Suprapubic skin (tissue), 4 donors: ENCODE measurements at regions not wholly inside any gene's neighbourhood (a gene's known extent, or its start where the extent isn't known, plus 50 kb on each side); places are given as distances from the start of the nearest gene placed in this dataset.

Experiments
- DNase-seq, 2 donors: peaks; one replicate each; pipeline ENCODE4 v3.0.0-alpha.2; 2019; ENCODE audit warnings: low spot score in 2 of 2
- H3K27ac ChIP-seq: fragments of 200-600 bp; sonication (generic); one replicate; pipeline ENCODE4 v1.5.1; 2019
- H3K27me3 ChIP-seq: fragments of 200-600 bp; sonication (generic); one replicate; pipeline ENCODE4 v1.5.1; 2019
- H3K36me3 ChIP-seq: fragments of 200-600 bp; sonication (generic); one replicate; pipeline ENCODE4 v1.5.1; 2019
- H3K4me1 ChIP-seq: fragments of 200-600 bp; sonication (generic); one replicate; pipeline ENCODE4 v1.5.1; 2019
- H3K4me3 ChIP-seq: fragments of 200-600 bp; sonication (generic); one replicate; pipeline ENCODE4 v1.5.1; 2019; ENCODE audit warnings: mild to moderate bottlenecking
- H3K9me3 ChIP-seq: fragments of 200-600 bp; sonication (generic); one replicate; pipeline ENCODE4 v1.5.1; 2019
- CTCF ChIP-seq, 2 donors: fragments of 200-600 bp in 1 of 2; fragments of 450-650 bp in 1 of 2; sonication (generic) in 1 of 2; IDR thresholded peaks; one replicate each; pipeline ENCODE4 v1.5.1; 2016 to 2019; ENCODE audit warnings: antibody characterized with exemption in 2 of 2, mild to moderate bottlenecking in 1 of 2, moderate library complexity in 1 of 2
- EP300 ChIP-seq: sonication (generic); formaldehyde crosslinking; IDR thresholded peaks from one replicate; pipeline ENCODE4 v1.6.1; 2017; ENCODE audit warnings: antibody characterized with exemption
- POLR2A ChIP-seq, 2 donors: fragments of 450-650 bp; IDR thresholded peaks; one replicate each; pipeline ENCODE4 v1.6.1; 2017; ENCODE audit warnings: antibody characterized with exemption in 2 of 2, mild to moderate bottlenecking in 2 of 2, moderate library complexity in 2 of 2
- POLR2AphosphoS5 ChIP-seq, 3 donors: sonication (generic); formaldehyde crosslinking; IDR thresholded peaks; one replicate each; pipeline ENCODE4 v1.6.1; 2017; ENCODE audit warnings: antibody characterized with exemption in 3 of 3
- WGBS: methylation state at CpG from one replicate; pipeline ENCODE4 v1.1.5; 2018; 5-methylcytosine and 5-hydroxymethylcytosine counted together

DNA sequence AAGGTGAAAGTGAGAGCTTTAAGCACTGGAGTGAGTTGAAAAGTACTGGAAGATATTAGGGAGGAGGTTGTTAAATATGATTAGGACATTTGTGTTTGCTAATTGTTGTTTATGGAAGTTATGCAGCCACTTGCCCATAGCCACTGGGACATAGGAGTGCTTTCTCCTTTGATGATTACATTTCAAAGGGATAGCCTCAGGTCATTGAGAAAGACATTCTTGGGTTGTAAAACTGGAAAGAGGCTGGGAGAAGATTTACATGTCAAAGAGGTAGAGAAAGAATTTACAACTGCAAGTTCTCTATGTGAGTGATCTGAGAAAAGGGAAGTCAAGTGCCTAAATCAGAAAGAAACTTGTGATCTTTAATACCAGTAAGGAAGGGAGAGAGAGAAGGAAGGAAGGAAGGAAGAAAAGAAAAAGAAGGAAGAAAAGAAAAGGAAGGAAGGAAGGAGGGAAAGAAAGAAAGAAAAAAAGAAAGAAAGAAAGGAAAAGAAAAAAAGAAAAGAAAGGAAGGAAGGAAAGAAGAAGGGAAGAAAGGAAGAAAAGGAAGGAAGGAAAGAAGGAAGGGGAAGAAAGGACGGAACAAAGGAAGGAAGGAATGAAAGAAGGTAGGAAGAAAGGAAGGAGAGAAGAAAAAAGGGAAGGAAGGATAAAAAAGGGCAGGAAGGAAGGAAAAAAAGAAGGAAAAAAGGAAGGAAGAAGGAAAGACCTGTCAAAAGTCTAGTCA is 284.6 kb upstream of the DPYD start:
- 62% methylated on average over 1 of the region's 1 CpG for WGBS

GRCh38 chr1:98203466-98203865 is 282.6 kb upstream of the DPYD start:
- Histone ChIP-seq H3K27me3 (no peaks in the 10 kb centered on the region), H3K4me3 (no peak overlapping the region), H3K27ac (no peak overlapping the region), H3K9me3 (no peaks in the 10 kb centered on the region), H3K4me1 (no peaks in the 10 kb centered on the region), H3K36me3 (no peaks in the 10 kb centered on the region)
- DNase-seq: no peak
- TF ChIP-seq CTCF (IDR thresholded peaks at IDR 0.05) (no peak), POLR2AphosphoS5 (IDR thresholded peaks at IDR 0.05) (no peak), EP300 (no peak), POLR2A (IDR thresholded peaks at IDR 0.05) (no peak)
- WGBS: 30% methylated on average over 2 of the region's 2 CpGs

More for the DNA sequence above, 284.6 kb upstream of the DPYD start:
- Histone ChIP-seq H3K36me3 (no peaks in the 10 kb centered on the region), H3K9me3 (no peaks in the 10 kb centered on the region), H3K27me3 (no peaks in the 10 kb centered on the region), H3K27ac (no peak overlapping the region), H3K4me3 (no peak overlapping the region), H3K4me1 (no peaks in the 10 kb centered on the region)
- no peak for TF ChIP-seq POLR2A (IDR thresholded peaks at IDR 0.05)
- no peak for TF ChIP-seq CTCF (IDR thresholded peaks at IDR 0.05)
- TF ChIP-seq POLR2AphosphoS5 (IDR thresholded peaks at IDR 0.05): no peak
- no peak for TF ChIP-seq EP300
- no peak for DNase-seq

GRCh38 chr1:98201666-98202081 is 280.8 kb upstream of the DPYD start:
- TF ChIP-seq CTCF (IDR thresholded peaks at IDR 0.05): no peak
- TF ChIP-seq EP300: no peak
- no peak for TF ChIP-seq POLR2A (IDR thresholded peaks at IDR 0.05)
- TF ChIP-seq POLR2AphosphoS5 (IDR thresholded peaks at IDR 0.05): no peak
- Histone ChIP-seq H3K4me1 (no peaks in the 10 kb centered on the region), H3K27ac (no peak overlapping the region), H3K27me3 (no peaks in the 10 kb centered on the region), H3K4me3 (no peak overlapping the region), H3K9me3 (no peaks in the 10 kb centered on the region), H3K36me3 (no peaks in the 10 kb centered on the region)
- WGBS: 47% methylated on average over 4 of the region's 4 CpGs
- DNase-seq: no peak

- Histone ChIP-seq H3K27ac (no peak overlapping the region), H3K27me3 (no peaks in the 10 kb centered on the region), H3K4me1 (no peaks in the 10 kb centered on the region), H3K36me3 (no peaks in the 10 kb centered on the region), H3K4me3 (no peak overlapping the region), H3K9me3 (no peaks in the 10 kb centered on the region)
- WGBS: 76% methylated on average over 3 of the region's 3 CpGs
- no peak for DNase-seq
- TF ChIP-seq EP300 (no peak), CTCF (IDR thresholded peaks at IDR 0.05) (no peak), POLR2A (IDR thresholded peaks at IDR 0.05) (no peak), POLR2AphosphoS5 (IDR thresholded peaks at IDR 0.05) (no peak)
Measured at GRCh38 chr1:98197356-98197755, 276.5 kb upstream of the DPYD start.

GRCh38 chr1:98196012-98196411 is 275.2 kb upstream of the DPYD start:
- H3K27me3 ChIP-seq: no peaks in the 10 kb centered on the region
- TF ChIP-seq POLR2A (IDR thresholded peaks at IDR 0.05): no peak
- no peak for TF ChIP-seq EP300
- no peak for TF ChIP-seq POLR2AphosphoS5 (IDR thresholded peaks at IDR 0.05)
- no peak for TF ChIP-seq CTCF (IDR thresholded peaks at IDR 0.05)
- H3K27ac ChIP-seq: no peak overlapping the region
- H3K9me3 ChIP-seq: no peaks in the 10 kb centered on the region
- H3K4me1 ChIP-seq: no peaks in the 10 kb centered on the region
- no peak overlapping the region for H3K4me3 ChIP-seq
- DNase-seq: no peak
- H3K36me3 ChIP-seq: no peaks in the 10 kb centered on the region
- WGBS: 95% methylated on average over 2 of the region's 2 CpGs
